ENCODE measurements at regions not wholly inside any gene's neighbourhood (a gene's known extent, or its start where the extent isn't known, plus 50 kb on each side); places are given as distances from the start of the nearest gene placed in this dataset.

GRCh38 chr9:118192807-118193206 is 488.6 kb downstream of the TLR4 start:
- H3K36me3 Mint-ChIP-seq (ENCODE audit: low read depth): no peaks in the 10 kb centered on the region
- no peaks in the 10 kb centered on the region for H3K4me1 Mint-ChIP-seq (ENCODE audit: low read depth)
- no peak overlapping the region for H3K4me3 Mint-ChIP-seq (ENCODE audit: low read depth)
- H3K27me3 Mint-ChIP-seq (ENCODE audit: low read depth): no peaks in the 10 kb centered on the region
- DNase-seq (ENCODE audit: low spot score): no peak
- no peak overlapping the region for H3K27ac Mint-ChIP-seq
- peaks cover 36% of the 10 kb centered on the region for H3K9me3 Mint-ChIP-seq
- intact Hi-C loops (cut with micrococcal nuclease): no loop called here

DNA sequence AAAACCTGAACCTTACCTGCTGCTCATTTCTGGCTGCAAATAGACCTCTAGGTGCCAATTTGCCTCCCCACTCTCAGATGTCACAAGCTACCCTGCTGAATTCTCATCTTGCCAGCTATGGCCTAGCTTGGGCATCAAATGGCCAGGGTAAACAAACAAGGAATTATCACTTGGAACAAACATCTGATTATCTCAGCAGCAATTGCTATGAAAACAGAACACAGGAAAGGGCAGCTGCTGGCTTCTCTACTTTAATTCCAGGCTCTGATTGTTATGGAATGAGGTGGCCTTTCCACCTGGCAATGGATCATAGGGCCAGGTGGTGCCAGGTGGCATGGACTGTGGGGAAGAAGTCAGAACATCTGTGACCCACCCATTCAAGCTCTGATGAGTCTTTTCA is 505.1 kb downstream of the TLR4 start:
- no peaks in the 10 kb centered on the region for H3K27me3 Mint-ChIP-seq (ENCODE audit: low read depth)
- H3K4me1 Mint-ChIP-seq (ENCODE audit: low read depth): no peaks in the 10 kb centered on the region
- intact Hi-C loops (cut with micrococcal nuclease): no loop called here
- H3K4me3 Mint-ChIP-seq (ENCODE audit: low read depth): no peak overlapping the region
- no peak overlapping the region for H3K27ac Mint-ChIP-seq
- no peak for DNase-seq (ENCODE audit: low spot score)
- H3K36me3 Mint-ChIP-seq (ENCODE audit: low read depth): no peaks in the 10 kb centered on the region
- no peaks in the 10 kb centered on the region for H3K9me3 Mint-ChIP-seq

DNA sequence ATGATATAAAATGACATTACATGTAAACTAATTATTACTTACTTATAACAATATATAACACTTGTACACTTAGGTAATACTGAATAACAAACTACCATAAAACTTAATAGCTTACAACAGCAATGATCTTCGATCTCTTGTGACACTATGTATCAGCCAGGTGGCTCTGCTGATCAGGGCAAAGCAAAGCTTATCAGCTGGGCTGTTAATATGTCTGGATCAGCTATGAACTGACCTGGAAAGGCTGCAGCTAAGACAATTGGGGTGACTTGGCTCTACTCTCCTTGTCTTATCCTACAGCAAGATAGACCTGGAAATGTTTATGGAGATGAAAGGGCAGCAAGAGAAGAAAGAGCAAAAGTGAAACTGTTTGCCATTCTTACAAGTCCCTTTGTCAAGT is 511.3 kb downstream of the TLR4 start:
- Mint-ChIP-seq H3K4me3 (ENCODE audit: low read depth) (no peak overlapping the region), H3K9me3 (no peaks in the 10 kb centered on the region), H3K27ac (no peak overlapping the region), H3K27me3 (ENCODE audit: low read depth) (no peaks in the 10 kb centered on the region), H3K4me1 (ENCODE audit: low read depth) (no peaks in the 10 kb centered on the region), H3K36me3 (ENCODE audit: low read depth) (no peaks in the 10 kb centered on the region)
- no peak for DNase-seq (ENCODE audit: low spot score)
- intact Hi-C loops (cut with micrococcal nuclease): no loop called here

DNA sequence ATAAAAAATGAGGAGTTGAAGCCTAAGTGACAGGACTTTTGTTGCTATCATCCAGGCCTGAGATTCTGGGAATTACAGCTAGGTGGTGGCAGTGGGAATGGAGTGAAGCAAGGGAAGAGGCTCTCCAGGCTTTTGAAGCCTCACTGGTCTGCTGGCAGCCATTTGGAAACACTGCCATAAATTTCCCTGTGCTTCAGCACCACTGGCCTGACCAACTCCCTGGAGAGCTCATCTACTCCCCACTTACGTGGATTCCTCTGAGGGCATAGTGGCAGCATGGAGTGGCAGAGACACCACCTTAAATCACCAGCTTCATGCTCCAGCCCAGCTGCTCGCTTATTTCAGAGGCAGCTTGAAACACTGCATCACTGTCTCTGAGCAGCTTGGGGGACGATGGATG is 518.2 kb downstream of the TLR4 start:
- Mint-ChIP-seq H3K4me1 (ENCODE audit: low read depth) (no peaks in the 10 kb centered on the region), H3K4me3 (ENCODE audit: low read depth) (no peak overlapping the region), H3K27ac (no peak overlapping the region), H3K36me3 (ENCODE audit: low read depth) (no peaks in the 10 kb centered on the region), H3K27me3 (ENCODE audit: low read depth) (no peaks in the 10 kb centered on the region), H3K9me3 (no peaks in the 10 kb centered on the region)
- intact Hi-C loops (cut with micrococcal nuclease): no loop called here
- DNase-seq (ENCODE audit: low spot score): no peak

DNA sequence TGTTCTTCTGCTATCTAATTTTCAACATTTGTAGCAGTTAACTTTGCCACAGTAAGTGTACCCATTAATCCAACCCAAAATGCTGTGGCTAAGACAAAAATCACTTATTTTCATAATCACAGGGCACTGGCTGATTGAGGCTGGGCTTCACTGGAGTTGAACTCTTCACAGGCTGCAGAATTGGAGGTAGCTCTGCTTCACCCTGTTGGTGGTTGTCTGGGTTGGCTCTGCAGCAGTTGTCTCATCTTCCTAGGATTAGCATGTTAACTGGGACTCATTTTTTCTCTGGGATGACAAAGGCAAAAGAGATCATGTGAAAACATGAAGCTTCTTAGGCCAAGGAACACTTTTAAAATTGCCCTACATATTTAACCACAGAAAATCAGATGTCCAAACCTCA is 518.9 kb downstream of the TLR4 start:
- DNase-seq (ENCODE audit: low spot score): no peak
- no peaks in the 10 kb centered on the region for H3K36me3 Mint-ChIP-seq (ENCODE audit: low read depth)
- no peak overlapping the region for H3K27ac Mint-ChIP-seq
- H3K9me3 Mint-ChIP-seq: no peaks in the 10 kb centered on the region
- H3K27me3 Mint-ChIP-seq (ENCODE audit: low read depth): no peaks in the 10 kb centered on the region
- no peaks in the 10 kb centered on the region for H3K4me1 Mint-ChIP-seq (ENCODE audit: low read depth)
- H3K4me3 Mint-ChIP-seq (ENCODE audit: low read depth): no peak overlapping the region
- intact Hi-C loops (cut with micrococcal nuclease): no loop called here

DNA sequence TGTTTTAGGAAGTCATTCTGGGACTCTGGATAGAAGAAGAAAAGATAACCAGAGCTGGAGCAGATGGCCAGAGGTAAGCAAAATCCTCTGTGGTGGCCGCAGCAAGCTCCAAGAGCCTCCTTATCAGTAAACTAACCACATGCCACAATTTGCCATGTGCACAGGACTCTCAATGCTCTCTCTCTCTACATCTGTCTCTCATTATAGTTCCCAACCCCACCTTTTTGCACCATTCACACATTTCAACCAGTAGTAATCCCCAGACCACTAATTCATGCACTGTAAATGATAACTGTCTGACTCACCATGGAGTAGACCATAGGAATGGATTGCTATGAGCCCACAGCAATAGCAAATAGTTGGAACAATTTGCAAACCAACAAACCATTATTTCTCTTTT is 526.1 kb downstream of the TLR4 start:
- H3K27me3 Mint-ChIP-seq (ENCODE audit: low read depth): no peaks in the 10 kb centered on the region
- DNase-seq (ENCODE audit: low spot score): no peak
- H3K36me3 Mint-ChIP-seq (ENCODE audit: low read depth): no peaks in the 10 kb centered on the region
- intact Hi-C loops (cut with micrococcal nuclease): no loop called here
- H3K4me1 Mint-ChIP-seq (ENCODE audit: low read depth): no peaks in the 10 kb centered on the region
- no peaks in the 10 kb centered on the region for H3K9me3 Mint-ChIP-seq
- H3K27ac Mint-ChIP-seq: no peak overlapping the region
- no peak overlapping the region for H3K4me3 Mint-ChIP-seq (ENCODE audit: low read depth)

DNA sequence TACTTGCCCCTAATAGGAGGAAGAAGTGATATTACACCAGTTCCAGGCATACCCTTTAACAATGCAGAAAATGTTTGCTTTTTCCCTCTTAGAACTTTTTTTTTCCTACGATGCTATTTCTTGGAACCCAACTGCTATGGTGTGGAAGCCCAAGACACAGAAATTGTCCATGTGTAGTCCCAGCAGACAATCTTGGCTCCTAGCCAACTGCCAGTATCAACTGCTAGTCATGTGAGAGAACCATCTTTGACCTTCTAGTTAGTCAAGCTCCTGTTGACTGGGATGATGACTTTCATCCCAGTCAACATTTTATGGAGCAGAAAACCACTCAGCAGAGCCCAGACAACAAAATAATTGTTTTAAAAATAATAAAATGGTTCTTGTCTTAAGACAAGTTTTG is 532.4 kb downstream of the TLR4 start:
- DNase-seq (ENCODE audit: low spot score): no peak
- no peaks in the 10 kb centered on the region for H3K4me1 Mint-ChIP-seq (ENCODE audit: low read depth)
- H3K9me3 Mint-ChIP-seq: peaks cover 6% of the 10 kb centered on the region
- H3K4me3 Mint-ChIP-seq (ENCODE audit: low read depth): no peak overlapping the region
- intact Hi-C loops (cut with micrococcal nuclease): no loop called here
- no peaks in the 10 kb centered on the region for H3K27me3 Mint-ChIP-seq (ENCODE audit: low read depth)
- no peak overlapping the region for H3K27ac Mint-ChIP-seq
- no peaks in the 10 kb centered on the region for H3K36me3 Mint-ChIP-seq (ENCODE audit: low read depth)

- H3K36me3 Mint-ChIP-seq (ENCODE audit: low read depth): no peaks in the 10 kb centered on the region
- no peak overlapping the region for H3K4me3 Mint-ChIP-seq (ENCODE audit: low read depth)
- peaks cover 7% of the 10 kb centered on the region for H3K9me3 Mint-ChIP-seq
These were observed 533.9 kb downstream of the TLR4 start for GRCh38 chr9:118238139-118238538.

GRCh38 chr9:118252027-118252426 is 547.8 kb downstream of the TLR4 start:
- H3K27ac Mint-ChIP-seq: no peak overlapping the region
- no peaks in the 10 kb centered on the region for H3K36me3 Mint-ChIP-seq (ENCODE audit: low read depth)
- H3K4me3 Mint-ChIP-seq (ENCODE audit: low read depth): no peak overlapping the region
- no peaks in the 10 kb centered on the region for H3K4me1 Mint-ChIP-seq (ENCODE audit: low read depth)
- intact Hi-C loops (cut with micrococcal nuclease): no loop called here
- H3K9me3 Mint-ChIP-seq: peaks cover 12% of the 10 kb centered on the region
- no peaks in the 10 kb centered on the region for H3K27me3 Mint-ChIP-seq (ENCODE audit: low read depth)
- no peak for DNase-seq (ENCODE audit: low spot score)

More at GRCh38 chr9:118238139-118238538, 533.9 kb downstream of the TLR4 start:
- intact Hi-C loops (cut with micrococcal nuclease): no loop called here
- Mint-ChIP-seq H3K27ac (no peak overlapping the region), H3K27me3 (ENCODE audit: low read depth) (no peaks in the 10 kb centered on the region), H3K4me1 (ENCODE audit: low read depth) (no peaks in the 10 kb centered on the region)
- DNase-seq (ENCODE audit: low spot score): no peak

DNA sequence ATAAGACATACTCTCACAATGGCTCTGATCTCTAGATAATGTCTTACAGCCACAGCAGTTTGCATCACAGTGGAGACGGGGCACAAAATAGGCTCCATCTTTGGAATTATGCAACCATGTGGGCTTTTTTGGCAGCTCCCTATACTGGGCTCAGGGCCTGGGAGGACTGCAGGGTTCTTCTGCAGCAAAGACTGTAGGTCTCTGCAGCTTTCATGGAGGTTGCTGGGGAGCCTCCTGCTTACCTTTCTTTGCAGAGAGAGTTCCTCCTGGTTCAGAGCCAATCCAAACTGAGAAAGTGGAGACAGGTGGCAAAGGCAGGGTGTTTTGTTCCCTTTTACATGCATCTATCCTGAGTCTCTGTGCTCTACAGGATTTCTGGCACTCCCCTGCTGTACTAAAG is 558.0 kb downstream of the TLR4 start:
- Mint-ChIP-seq H3K27me3 (ENCODE audit: low read depth) (no peaks in the 10 kb centered on the region), H3K4me1 (ENCODE audit: low read depth) (no peaks in the 10 kb centered on the region), H3K36me3 (ENCODE audit: low read depth) (no peaks in the 10 kb centered on the region), H3K27ac (no peak overlapping the region), H3K4me3 (ENCODE audit: low read depth) (no peak overlapping the region), H3K9me3 (peaks cover 22% of the 10 kb centered on the region)
- DNase-seq (ENCODE audit: low spot score): no peak
- intact Hi-C loops (cut with micrococcal nuclease): no loop called here

DNA sequence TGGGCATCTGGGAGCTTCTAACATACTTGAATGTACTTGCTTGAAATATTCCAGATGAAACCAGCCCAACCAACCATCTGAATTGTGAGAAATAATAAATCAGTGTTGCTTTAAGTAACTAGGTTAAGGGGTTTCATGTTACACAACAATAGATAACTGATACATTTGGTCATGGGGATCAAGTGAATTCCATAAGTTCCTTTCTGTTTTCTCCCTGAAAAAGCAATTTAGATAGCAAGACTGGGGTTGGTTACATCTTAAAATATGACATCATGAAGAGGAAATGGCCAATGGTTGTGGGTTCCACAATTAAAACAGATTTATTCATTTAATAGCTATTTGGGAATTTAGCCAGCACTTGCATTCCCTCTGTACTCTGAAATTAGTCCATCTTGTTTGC is 559.7 kb downstream of the TLR4 start:
- intact Hi-C loops (cut with micrococcal nuclease): no loop called here
- Mint-ChIP-seq H3K4me3 (ENCODE audit: low read depth) (no peak overlapping the region), H3K9me3 (peaks cover 13% of the 10 kb centered on the region), H3K36me3 (ENCODE audit: low read depth) (no peaks in the 10 kb centered on the region), H3K27me3 (ENCODE audit: low read depth) (no peaks in the 10 kb centered on the region), H3K4me1 (ENCODE audit: low read depth) (no peaks in the 10 kb centered on the region), H3K27ac (no peak overlapping the region)
- DNase-seq (ENCODE audit: low spot score): no peak

- no peak overlapping the region for H3K4me3 Mint-ChIP-seq (ENCODE audit: low read depth)
- no peaks in the 10 kb centered on the region for H3K9me3 Mint-ChIP-seq
- H3K36me3 Mint-ChIP-seq (ENCODE audit: low read depth): no peaks in the 10 kb centered on the region
- intact Hi-C loops (cut with micrococcal nuclease): no loop called here
- no peaks in the 10 kb centered on the region for H3K4me1 Mint-ChIP-seq (ENCODE audit: low read depth)
- no peak overlapping the region for H3K27ac Mint-ChIP-seq
- H3K27me3 Mint-ChIP-seq (ENCODE audit: low read depth): no peaks in the 10 kb centered on the region
- DNase-seq (ENCODE audit: low spot score): no peak
These were observed 563.8 kb downstream of the TLR4 start for GRCh38 chr9:118268046-118268445.

DNA sequence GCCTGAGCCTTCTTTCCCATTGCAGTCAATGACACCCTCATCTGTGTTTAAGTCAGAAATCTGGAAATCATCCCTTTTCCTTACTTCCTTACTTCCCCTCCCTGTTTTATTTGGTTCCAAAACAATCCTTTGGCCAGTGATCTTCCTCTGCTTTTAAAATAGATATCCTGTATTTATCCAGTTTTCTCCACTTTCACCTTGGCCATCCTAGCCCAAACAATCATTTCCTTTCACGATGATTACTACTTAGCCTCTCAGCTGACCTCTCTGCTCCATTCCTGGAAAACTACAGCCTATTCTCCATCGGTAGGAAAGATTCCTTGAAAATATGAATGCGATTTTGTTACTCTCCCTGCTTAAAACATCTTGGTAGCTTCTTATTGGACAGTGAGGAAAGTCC is 565.4 kb downstream of the TLR4 start:
- intact Hi-C loops (cut with micrococcal nuclease): no loop called here
- Mint-ChIP-seq H3K9me3 (no peaks in the 10 kb centered on the region), H3K4me3 (ENCODE audit: low read depth) (no peak overlapping the region), H3K27ac (no peak overlapping the region), H3K27me3 (ENCODE audit: low read depth) (no peaks in the 10 kb centered on the region), H3K4me1 (ENCODE audit: low read depth) (no peaks in the 10 kb centered on the region), H3K36me3 (ENCODE audit: low read depth) (no peaks in the 10 kb centered on the region)
- no peak for DNase-seq (ENCODE audit: low spot score)

GRCh38 chr9:118271331-118271730 is 567.1 kb downstream of the TLR4 start:
- H3K27me3 Mint-ChIP-seq (ENCODE audit: low read depth): no peaks in the 10 kb centered on the region
- H3K4me1 Mint-ChIP-seq (ENCODE audit: low read depth): no peaks in the 10 kb centered on the region
- intact Hi-C loops (cut with micrococcal nuclease): no loop called here
- no peaks in the 10 kb centered on the region for H3K36me3 Mint-ChIP-seq (ENCODE audit: low read depth)
- H3K4me3 Mint-ChIP-seq (ENCODE audit: low read depth): no peak overlapping the region
- DNase-seq (ENCODE audit: low spot score): no peak
- H3K27ac Mint-ChIP-seq: no peak overlapping the region
- H3K9me3 Mint-ChIP-seq: no peaks in the 10 kb centered on the region
